ENCODE measurements at regions not wholly inside any gene's neighbourhood (a gene's known extent, or its start where the extent isn't known, plus 50 kb on each side); places are given as distances from the start of the nearest gene placed in this dataset.
A peak's percentile ranks its signal among the peaks of the same experiment; 100 is the strongest.

DNA sequence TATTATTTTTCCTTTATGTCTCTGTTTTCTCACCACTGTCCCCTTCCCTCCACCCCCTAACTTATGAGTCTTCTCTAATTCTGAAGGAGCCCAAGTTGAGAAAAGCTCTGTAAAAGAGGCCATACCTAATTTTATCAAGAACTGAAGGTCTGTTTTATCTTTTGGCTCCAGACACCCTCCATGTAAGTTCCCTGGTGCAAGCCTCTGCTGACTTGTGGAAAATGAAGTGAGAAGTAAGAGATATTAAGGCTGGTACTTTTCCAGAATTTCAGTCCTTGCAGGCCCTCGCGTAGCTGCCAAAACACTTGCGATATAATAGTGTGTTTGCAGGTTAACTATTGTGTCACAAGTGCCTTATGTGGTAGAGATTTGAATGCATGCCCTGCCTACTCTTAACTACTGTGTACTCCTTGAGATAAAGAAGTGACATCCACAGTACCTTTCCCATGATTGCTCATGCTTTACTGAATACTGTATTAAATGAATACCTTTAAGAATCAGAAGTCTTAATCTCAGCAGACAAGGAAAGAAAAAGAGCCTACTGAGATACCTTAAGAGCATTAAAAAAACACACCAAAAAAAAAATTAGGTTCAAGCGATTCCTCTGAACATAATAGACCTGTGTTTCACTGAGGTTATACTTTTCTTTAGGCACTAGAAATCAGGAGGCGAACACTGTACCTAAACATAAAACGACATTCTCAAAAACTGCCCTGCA is 143.6 kb upstream of the ZNF184 start:
- TF ChIP-seq, protein P1, sequence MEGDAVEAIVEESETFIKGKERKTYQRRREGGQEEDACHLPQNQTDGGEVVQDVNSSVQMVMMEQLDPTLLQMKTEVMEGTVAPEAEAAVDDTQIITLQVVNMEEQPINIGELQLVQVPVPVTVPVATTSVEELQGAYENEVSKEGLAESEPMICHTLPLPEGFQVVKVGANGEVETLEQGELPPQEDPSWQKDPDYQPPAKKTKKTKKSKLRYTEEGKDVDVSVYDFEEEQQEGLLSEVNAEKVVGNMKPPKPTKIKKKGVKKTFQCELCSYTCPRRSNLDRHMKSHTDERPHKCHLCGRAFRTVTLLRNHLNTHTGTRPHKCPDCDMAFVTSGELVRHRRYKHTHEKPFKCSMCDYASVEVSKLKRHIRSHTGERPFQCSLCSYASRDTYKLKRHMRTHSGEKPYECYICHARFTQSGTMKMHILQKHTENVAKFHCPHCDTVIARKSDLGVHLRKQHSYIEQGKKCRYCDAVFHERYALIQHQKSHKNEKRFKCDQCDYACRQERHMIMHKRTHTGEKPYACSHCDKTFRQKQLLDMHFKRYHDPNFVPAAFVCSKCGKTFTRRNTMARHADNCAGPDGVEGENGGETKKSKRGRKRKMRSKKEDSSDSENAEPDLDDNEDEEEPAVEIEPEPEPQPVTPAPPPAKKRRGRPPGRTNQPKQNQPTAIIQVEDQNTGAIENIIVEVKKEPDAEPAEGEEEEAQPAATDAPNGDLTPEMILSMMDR (IDR thresholded peaks at IDR 0.05; ENCODE audit: borderline replicate concordance), result no peak
- DNase-seq, result no peak
- Histone ChIP-seq H3K36me3 (no peaks in the 10 kb centered on the region), H3K27ac (replicated peaks) (no peak overlapping the region), H3K27me3 (ENCODE audit: low read depth) (peaks cover 97% of the 10 kb centered on the region), H3K9me3 (replicated peaks) (no peaks in the 10 kb centered on the region), H3K4me3 (peak overlapping the region; percentile 55), H3K4me1 (peaks cover 15% of the 10 kb centered on the region)
- intact Hi-C loops (cut with micrococcal nuclease), result no loop called here

DNA sequence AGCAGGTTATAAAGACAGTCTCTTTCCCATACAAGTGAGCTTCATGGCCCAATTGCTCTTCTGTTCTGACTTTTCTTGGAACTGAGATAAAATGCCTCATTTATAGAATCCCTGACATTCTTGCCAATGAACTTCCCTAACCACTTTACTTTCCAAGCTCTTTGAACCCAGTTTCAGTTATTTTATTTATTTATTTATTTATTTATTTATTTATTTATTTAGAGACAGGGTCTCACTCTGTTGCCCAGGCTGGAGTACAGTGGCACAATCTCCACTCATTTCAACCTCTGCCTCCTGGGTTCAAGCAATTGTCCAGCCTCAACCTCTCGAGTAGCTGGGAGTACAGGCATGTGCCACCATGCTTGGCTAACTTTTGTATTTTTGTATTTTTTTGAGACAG is 138.5 kb upstream of the ZNF184 start:
- TF ChIP-seq, protein P1 (IDR thresholded peaks at IDR 0.05; ENCODE audit: borderline replicate concordance), result no peak
- Histone ChIP-seq H3K4me1 (no peaks in the 10 kb centered on the region), H3K27me3 (ENCODE audit: low read depth) (peaks cover 100% of the 10 kb centered on the region), H3K36me3 (no peaks in the 10 kb centered on the region), H3K9me3 (replicated peaks) (no peaks in the 10 kb centered on the region), H3K4me3 (no peak overlapping the region), H3K27ac (replicated peaks) (no peak overlapping the region)
- no peak for DNase-seq
- intact Hi-C loops (cut with micrococcal nuclease), result no loop called here

DNA sequence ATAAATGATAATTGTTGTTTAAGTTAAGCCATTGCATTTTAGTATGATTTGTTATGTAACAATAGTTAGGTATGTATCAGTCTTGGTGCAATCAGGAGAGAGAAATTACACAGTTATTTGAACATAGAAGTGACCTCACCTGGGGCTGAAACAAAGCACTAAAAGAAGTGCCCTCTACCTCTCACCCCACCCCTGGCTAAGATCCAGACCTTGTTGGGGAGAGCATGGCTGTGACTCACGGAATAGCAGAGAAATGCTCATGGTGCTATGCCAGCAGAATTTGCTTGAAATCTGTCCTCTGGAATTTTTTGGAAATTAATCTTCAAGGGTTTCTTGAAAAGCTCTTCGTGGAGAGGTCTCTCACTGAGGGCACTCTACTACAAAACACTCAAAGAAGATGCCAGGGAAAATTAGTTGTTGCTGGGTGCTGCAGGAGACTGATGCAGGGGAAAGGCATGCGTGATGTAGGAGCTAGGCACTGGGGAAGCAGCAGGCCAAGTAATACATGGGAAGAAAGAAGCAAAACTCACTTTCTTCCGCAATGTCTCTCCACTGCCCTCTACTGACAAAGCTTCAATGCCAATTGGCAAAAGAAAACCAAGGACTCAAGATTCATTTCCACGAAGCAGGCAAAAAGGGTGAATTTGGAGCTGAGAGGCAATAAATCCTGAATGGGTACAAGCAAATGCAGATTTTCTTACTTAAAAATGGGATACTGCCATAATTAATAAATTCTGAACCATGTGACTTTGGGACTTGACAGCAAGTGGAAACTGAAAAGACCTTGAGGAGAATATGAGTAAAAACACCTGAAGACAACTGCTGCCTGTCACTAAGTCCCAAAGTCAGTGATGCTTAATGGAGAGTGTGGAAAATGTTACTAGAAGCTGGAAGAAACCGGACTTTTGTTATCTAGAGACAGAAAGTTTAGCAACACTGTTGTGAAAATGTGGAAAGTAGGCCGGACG is 136.3 kb upstream of the ZNF184 start:
- Histone ChIP-seq H3K4me1 (no peaks in the 10 kb centered on the region), H3K27ac (replicated peaks) (no peak overlapping the region), H3K36me3 (no peaks in the 10 kb centered on the region), H3K27me3 (ENCODE audit: low read depth) (peaks cover 100% of the 10 kb centered on the region), H3K9me3 (replicated peaks) (no peaks in the 10 kb centered on the region), H3K4me3 (no peak overlapping the region)
- intact Hi-C loops (cut with micrococcal nuclease), result no loop called here
- TF ChIP-seq, protein P1 (IDR thresholded peaks at IDR 0.05; ENCODE audit: borderline replicate concordance), result no peak
- no peak for DNase-seq

DNA sequence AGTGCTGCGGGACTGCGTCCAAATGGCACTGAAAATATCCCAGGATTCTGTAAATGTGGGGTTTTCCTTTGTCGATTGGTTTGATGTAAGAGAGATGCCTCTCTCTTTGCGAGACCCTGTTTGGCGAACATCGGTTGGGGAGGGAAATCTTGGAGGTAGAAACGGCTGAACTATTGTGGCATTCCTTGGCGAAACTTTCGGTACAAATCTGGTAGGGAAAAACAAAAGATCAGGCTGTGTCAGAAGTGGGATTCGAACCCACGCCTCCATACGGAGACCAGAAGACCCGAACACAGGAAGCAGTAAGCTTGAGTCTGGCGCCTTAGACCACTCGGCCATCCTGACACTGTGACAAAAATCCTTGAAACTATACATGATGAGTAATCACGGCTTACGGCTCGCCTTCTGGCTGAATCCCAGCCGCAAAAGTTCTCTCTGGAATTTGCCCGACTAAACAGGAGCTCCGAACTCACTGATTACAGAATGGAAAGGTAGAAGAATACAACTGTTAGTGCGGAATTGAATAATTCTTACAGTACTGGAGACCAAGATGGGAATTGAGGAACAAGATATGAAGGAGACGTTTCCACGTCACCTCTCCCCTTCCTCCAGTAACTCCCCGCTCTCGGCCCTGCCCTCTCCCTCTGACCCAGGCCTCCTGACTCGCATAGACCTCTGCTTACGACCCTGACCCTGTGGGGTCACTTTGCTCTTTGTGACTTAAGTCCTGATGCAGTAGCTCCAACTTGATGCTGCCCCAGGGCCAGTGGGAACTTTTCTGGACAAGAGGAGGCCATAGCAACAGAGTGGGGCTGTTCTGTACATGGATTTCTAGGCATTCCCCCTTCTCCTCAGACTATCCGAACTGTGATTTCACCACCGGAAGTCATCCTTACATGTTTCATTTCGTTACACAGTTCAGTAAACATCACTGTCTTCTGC is 132.8 kb upstream of the ZNF184 start:
- Histone ChIP-seq H3K4me1 (no peaks in the 10 kb centered on the region), H3K27ac (replicated peaks) (no peak overlapping the region), H3K9me3 (replicated peaks) (peaks cover 5% of the 10 kb centered on the region), H3K27me3 (ENCODE audit: low read depth) (peaks cover 100% of the 10 kb centered on the region), H3K4me3 (peak overlapping the region; percentile 10), H3K36me3 (no peaks in the 10 kb centered on the region)
- no peak for DNase-seq
- intact Hi-C loops (cut with micrococcal nuclease), result no loop called here
- TF ChIP-seq, protein P1 (IDR thresholded peaks at IDR 0.05; ENCODE audit: borderline replicate concordance), result no peak

DNA sequence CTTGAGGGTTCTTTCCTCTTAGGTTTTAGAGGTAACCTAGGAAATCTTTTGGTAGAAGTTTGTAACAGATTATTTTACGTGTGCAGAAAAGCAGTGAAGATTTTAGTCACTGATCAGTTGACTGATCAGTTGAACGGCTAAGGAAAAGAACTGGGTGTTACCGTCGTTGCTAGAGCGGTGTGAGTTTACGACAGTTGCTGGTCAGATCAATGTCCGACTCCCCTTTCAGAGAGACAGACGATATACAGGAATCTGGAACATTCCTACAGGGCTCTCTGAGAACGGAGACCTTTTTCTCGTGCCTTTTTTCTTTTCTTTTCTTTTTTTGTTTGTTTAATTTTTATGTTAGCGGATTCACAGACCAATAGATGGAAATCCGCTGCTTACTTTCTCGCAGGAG is 132.1 kb upstream of the ZNF184 start:
- Histone ChIP-seq H3K36me3 (no peaks in the 10 kb centered on the region), H3K27me3 (ENCODE audit: low read depth) (peaks cover 100% of the 10 kb centered on the region), H3K9me3 (replicated peaks) (peaks cover 8% of the 10 kb centered on the region), H3K4me3 (peak overlapping the region; percentile 10), H3K4me1 (no peaks in the 10 kb centered on the region), H3K27ac (replicated peaks) (no peak overlapping the region)
- TF ChIP-seq, protein P1 (IDR thresholded peaks at IDR 0.05; ENCODE audit: borderline replicate concordance), result no peak
- intact Hi-C loops (cut with micrococcal nuclease), result no loop called here
- DNase-seq, result no peak
